ENCODE measurements at regions not wholly inside any gene's neighbourhood (a gene's known extent, or its start where the extent isn't known, plus 50 kb on each side); places are given as distances from the start of the nearest gene placed in this dataset.

- Mint-ChIP-seq H3K4me1 (no peaks in the 10 kb centered on the region), H3K27ac (no peak overlapping the region), H3K27me3 (no peaks in the 10 kb centered on the region), H3K4me3 (no peak overlapping the region), H3K36me3 (no peaks in the 10 kb centered on the region), H3K9me3 (no peaks in the 10 kb centered on the region)
- ATAC-seq = no peak
- intact Hi-C loops (cut with micrococcal nuclease) = no loop called here
- H3K4me3 ChIP-seq (ENCODE audit: low read length) = no peak overlapping the region
- no peaks in the 10 kb centered on the region for H3K4me1 ChIP-seq (ENCODE audit: control insufficient read depth in 2 of 2, insufficient read depth in 2 of 2, low read length in 2 of 2)
- POLR2A ChIA-PET = no interaction called here
- DNase-seq = no peak
- H3K27me3 ChIP-seq (ENCODE audit: control insufficient read depth in 2 of 2, insufficient read depth in 2 of 2, low read length in 2 of 2) = no peaks in the 10 kb centered on the region
- CTCF ChIA-PET = no interaction called here
- H3K27ac ChIP-seq (ENCODE audit: low read depth, low read length) = no peak overlapping the region
- no peaks in the 10 kb centered on the region for H3K9me3 ChIP-seq (ENCODE audit: control insufficient read depth in 2 of 3, low read length in 3 of 3)
- H3K36me3 ChIP-seq (ENCODE audit: control insufficient read depth in 2 of 3, insufficient read depth in 3 of 3, low read length in 3 of 3) = no peaks in the 10 kb centered on the region
These were observed 138.3 kb upstream of the PUDP start for GRCh38 chrX:7286168-7286837.

GRCh38 chrX:7285765-7286164 is 137.8 kb upstream of the PUDP start:
- no peak overlapping the region for H3K27ac Mint-ChIP-seq
- H3K27me3 ChIP-seq (ENCODE audit: control insufficient read depth in 2 of 2, insufficient read depth in 2 of 2, low read length in 2 of 2) = no peaks in the 10 kb centered on the region
- ATAC-seq (no peak), DNase-seq (no peak)
- H3K4me3 Mint-ChIP-seq = no peak overlapping the region
- no peak overlapping the region for H3K27ac ChIP-seq (ENCODE audit: low read depth, low read length)
- ChIA-PET CTCF (no interaction called here), POLR2A (no interaction called here)
- no peaks in the 10 kb centered on the region for H3K4me1 ChIP-seq (ENCODE audit: control insufficient read depth in 2 of 2, insufficient read depth in 2 of 2, low read length in 2 of 2)
- no peak overlapping the region for H3K4me3 ChIP-seq (ENCODE audit: low read length)
- intact Hi-C loops (cut with micrococcal nuclease) = no loop called here
- no peaks in the 10 kb centered on the region for H3K9me3 ChIP-seq (ENCODE audit: control insufficient read depth in 2 of 3, low read length in 3 of 3)
- H3K36me3 Mint-ChIP-seq = no peaks in the 10 kb centered on the region
- H3K36me3 ChIP-seq (ENCODE audit: control insufficient read depth in 2 of 3, insufficient read depth in 3 of 3, low read length in 3 of 3) = no peaks in the 10 kb centered on the region
- no peaks in the 10 kb centered on the region for H3K27me3 Mint-ChIP-seq
- H3K4me1 Mint-ChIP-seq = no peaks in the 10 kb centered on the region
- no peaks in the 10 kb centered on the region for H3K9me3 Mint-ChIP-seq

DNA sequence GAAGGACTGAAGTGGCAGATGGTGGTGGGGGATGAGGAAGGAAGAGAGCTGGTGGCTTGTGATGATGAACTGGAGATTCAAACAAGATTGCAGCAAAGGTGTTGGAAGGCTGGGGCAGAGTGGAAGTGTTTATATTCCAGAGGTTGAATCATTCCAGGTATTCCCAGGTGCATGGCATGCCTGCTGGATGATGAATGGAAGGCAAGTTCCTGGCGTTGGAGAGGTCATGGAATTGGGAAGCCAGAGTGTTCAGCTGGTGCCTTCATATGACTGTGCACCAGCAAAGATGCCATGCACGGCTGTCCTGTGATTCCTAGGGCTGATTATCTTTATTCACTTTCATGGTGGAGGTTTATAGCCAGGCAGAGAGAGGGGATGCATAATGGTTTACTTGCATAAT is 135.8 kb upstream of the PUDP start:
- no peak overlapping the region for H3K4me3 Mint-ChIP-seq
- Histone ChIP-seq H3K27me3 (ENCODE audit: control insufficient read depth in 2 of 2, insufficient read depth in 2 of 2, low read length in 2 of 2) (no peaks in the 10 kb centered on the region), H3K27ac (ENCODE audit: low read depth, low read length) (no peak overlapping the region), H3K4me1 (ENCODE audit: control insufficient read depth in 2 of 2, insufficient read depth in 2 of 2, low read length in 2 of 2) (no peaks in the 10 kb centered on the region), H3K4me3 (ENCODE audit: low read length) (no peak overlapping the region), H3K9me3 (ENCODE audit: control insufficient read depth in 2 of 3, low read length in 3 of 3) (no peaks in the 10 kb centered on the region), H3K36me3 (ENCODE audit: control insufficient read depth in 2 of 3, insufficient read depth in 3 of 3, low read length in 3 of 3) (no peaks in the 10 kb centered on the region)
- POLR2A ChIA-PET = no interaction called here
- intact Hi-C loops (cut with micrococcal nuclease) = no loop called here
- peaks cover 0 to 6% (median 0%) of the 10 kb centered on the region in 5 donors for H3K36me3 Mint-ChIP-seq
- ATAC-seq (no peak), DNase-seq (no peak)
- H3K27ac Mint-ChIP-seq = no peak overlapping the region
- H3K4me1 Mint-ChIP-seq = no peaks in the 10 kb centered on the region
- no peaks in the 10 kb centered on the region for H3K27me3 Mint-ChIP-seq
- CTCF ChIA-PET = no interaction called here
- H3K9me3 Mint-ChIP-seq = no peaks in the 10 kb centered on the region

DNA sequence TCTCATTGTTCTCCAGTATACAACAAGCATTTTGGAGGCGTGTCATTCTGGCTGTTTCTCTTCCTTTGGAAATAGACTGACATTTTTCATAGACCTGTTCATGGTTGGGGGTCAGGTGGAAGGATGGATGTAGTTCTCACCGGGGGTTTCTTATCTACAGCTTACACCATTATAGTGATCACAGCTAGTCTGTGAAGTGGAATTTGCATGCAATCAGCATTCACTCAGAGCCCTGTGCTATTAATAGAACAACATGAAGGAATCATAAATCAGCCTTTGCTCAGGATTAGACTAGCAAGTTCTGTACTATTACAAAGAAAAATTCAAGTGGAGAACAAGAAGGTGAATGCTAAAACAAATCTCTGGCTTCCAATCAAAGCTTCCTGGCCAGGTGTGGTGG is 132.6 kb upstream of the PUDP start:
- H3K27ac ChIP-seq (ENCODE audit: low read depth, low read length) = no peak overlapping the region
- POLR2A ChIA-PET = no interaction called here
- CTCF ChIA-PET = no interaction called here
- Mint-ChIP-seq H3K9me3 (no peaks in the 10 kb centered on the region), H3K36me3 (peaks cover 0 to 13% (median 0%) of the 10 kb centered on the region in 5 donors), H3K4me1 (no peaks in the 10 kb centered on the region), H3K4me3 (no peak overlapping the region), H3K27me3 (no peaks in the 10 kb centered on the region), H3K27ac (no peak overlapping the region)
- H3K36me3 ChIP-seq (ENCODE audit: control insufficient read depth in 2 of 3, insufficient read depth in 3 of 3, low read length in 3 of 3) = no peaks in the 10 kb centered on the region
- H3K27me3 ChIP-seq (ENCODE audit: control insufficient read depth in 2 of 2, insufficient read depth in 2 of 2, low read length in 2 of 2) = no peaks in the 10 kb centered on the region
- intact Hi-C loops (cut with micrococcal nuclease) = no loop called here
- no peaks in the 10 kb centered on the region for H3K9me3 ChIP-seq (ENCODE audit: control insufficient read depth in 2 of 3, low read length in 3 of 3)
- no peak for DNase-seq
- ATAC-seq = no peak
- no peak overlapping the region for H3K4me3 ChIP-seq (ENCODE audit: low read length)
- no peaks in the 10 kb centered on the region for H3K4me1 ChIP-seq (ENCODE audit: control insufficient read depth in 2 of 2, insufficient read depth in 2 of 2, low read length in 2 of 2)

GRCh38 chrX:7272346-7272745 is 124.4 kb upstream of the PUDP start:
- no peaks in the 10 kb centered on the region for H3K27me3 ChIP-seq (ENCODE audit: control insufficient read depth in 2 of 2, insufficient read depth in 2 of 2, low read length in 2 of 2)
- H3K9me3 ChIP-seq (ENCODE audit: control insufficient read depth in 2 of 3, low read length in 3 of 3) = no peaks in the 10 kb centered on the region
- Mint-ChIP-seq H3K27ac (no peak overlapping the region), H3K27me3 (no peaks in the 10 kb centered on the region), H3K36me3 (peaks cover 0 to 7% (median 0%) of the 10 kb centered on the region in 5 donors), H3K9me3 (no peaks in the 10 kb centered on the region), H3K4me3 (no peak overlapping the region), H3K4me1 (peaks cover 0 to 2% (median 0%) of the 10 kb centered on the region in 7 donors)
- no peaks in the 10 kb centered on the region for H3K4me1 ChIP-seq (ENCODE audit: control insufficient read depth in 2 of 2, insufficient read depth in 2 of 2, low read length in 2 of 2)
- H3K36me3 ChIP-seq (ENCODE audit: control insufficient read depth in 2 of 3, insufficient read depth in 3 of 3, low read length in 3 of 3) = no peaks in the 10 kb centered on the region
- no peak for DNase-seq
- no peak overlapping the region for H3K27ac ChIP-seq (ENCODE audit: low read depth, low read length)
- H3K4me3 ChIP-seq (ENCODE audit: low read length) = no peak overlapping the region
- POLR2A ChIA-PET = no interaction called here
- intact Hi-C loops (cut with micrococcal nuclease) = no loop called here
- ATAC-seq = no peak
- CTCF ChIA-PET = no interaction called here

DNA sequence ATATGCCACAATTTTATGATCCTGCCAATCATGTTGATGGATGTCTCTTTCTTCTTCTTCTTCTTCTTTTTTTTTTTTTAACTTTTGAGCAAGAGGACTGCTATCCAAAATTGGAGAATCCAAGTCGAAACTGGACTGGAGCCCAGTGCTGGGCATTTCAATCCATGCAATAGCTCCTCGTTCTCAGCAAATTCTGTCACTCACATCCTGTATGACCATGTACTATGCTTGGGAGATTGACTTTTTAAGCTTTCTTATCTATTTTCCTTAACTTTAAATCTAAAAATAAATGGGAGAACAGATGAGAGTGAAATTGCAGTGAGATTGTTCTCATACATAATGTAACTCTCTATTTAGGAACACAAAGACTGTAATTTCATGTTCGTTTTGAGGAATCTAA is 123.0 kb upstream of the PUDP start:
- ChIA-PET POLR2A (no interaction called here), CTCF (no interaction called here)
- intact Hi-C loops (cut with micrococcal nuclease) = no loop called here
- no peaks in the 10 kb centered on the region for H3K4me1 ChIP-seq (ENCODE audit: control insufficient read depth in 2 of 2, insufficient read depth in 2 of 2, low read length in 2 of 2)
- H3K27ac ChIP-seq (ENCODE audit: low read depth, low read length) = no peak overlapping the region
- DNase-seq (no peak), ATAC-seq (no peak)
- Mint-ChIP-seq H3K27me3 (no peaks in the 10 kb centered on the region), H3K4me3 (no peak overlapping the region), H3K4me1 (peaks cover 0 to 2% (median 0%) of the 10 kb centered on the region in 7 donors), H3K36me3 (peaks cover 0 to 4% (median 0%) of the 10 kb centered on the region in 5 donors), H3K9me3 (no peaks in the 10 kb centered on the region), H3K27ac (no peak overlapping the region)
- H3K27me3 ChIP-seq (ENCODE audit: control insufficient read depth in 2 of 2, insufficient read depth in 2 of 2, low read length in 2 of 2) = no peaks in the 10 kb centered on the region
- H3K36me3 ChIP-seq (ENCODE audit: control insufficient read depth in 2 of 3, insufficient read depth in 3 of 3, low read length in 3 of 3) = no peaks in the 10 kb centered on the region
- H3K4me3 ChIP-seq (ENCODE audit: low read length) = no peak overlapping the region
- H3K9me3 ChIP-seq (ENCODE audit: control insufficient read depth in 2 of 3, low read length in 3 of 3) = no peaks in the 10 kb centered on the region

- H3K36me3 Mint-ChIP-seq = no peaks in the 10 kb centered on the region
- H3K9me3 Mint-ChIP-seq = no peaks in the 10 kb centered on the region
- H3K27ac Mint-ChIP-seq = no peak overlapping the region
- ChIA-PET CTCF (no interaction called here), POLR2A (no interaction called here)
- no peaks in the 10 kb centered on the region for H3K27me3 Mint-ChIP-seq
- Histone ChIP-seq H3K27ac (ENCODE audit: low read depth, low read length) (no peak overlapping the region), H3K27me3 (ENCODE audit: control insufficient read depth in 2 of 2, insufficient read depth in 2 of 2, low read length in 2 of 2) (no peaks in the 10 kb centered on the region), H3K9me3 (ENCODE audit: control insufficient read depth in 2 of 3, low read length in 3 of 3) (no peaks in the 10 kb centered on the region), H3K4me3 (ENCODE audit: low read length) (no peak overlapping the region), H3K36me3 (ENCODE audit: control insufficient read depth in 2 of 3, insufficient read depth in 3 of 3, low read length in 3 of 3) (no peaks in the 10 kb centered on the region), H3K4me1 (ENCODE audit: control insufficient read depth in 2 of 2, insufficient read depth in 2 of 2, low read length in 2 of 2) (no peaks in the 10 kb centered on the region)
- H3K4me1 Mint-ChIP-seq = peaks cover 0 to 2% (median 0%) of the 10 kb centered on the region in 7 donors
- DNase-seq (no peak), ATAC-seq (no peak)
- no peak overlapping the region for H3K4me3 Mint-ChIP-seq
- intact Hi-C loops (cut with micrococcal nuclease) = no loop called here
These were observed 122.0 kb upstream of the PUDP start for GRCh38 chrX:7269991-7270390.

Measured in naive thymus-derived CD4-positive, alpha-beta T cell (primary cell).